ENCODE measurements at regions not wholly inside any gene's neighbourhood (a gene's known extent, or its start where the extent isn't known, plus 50 kb on each side); places are given as distances from the start of the nearest gene placed in this dataset.

DNA sequence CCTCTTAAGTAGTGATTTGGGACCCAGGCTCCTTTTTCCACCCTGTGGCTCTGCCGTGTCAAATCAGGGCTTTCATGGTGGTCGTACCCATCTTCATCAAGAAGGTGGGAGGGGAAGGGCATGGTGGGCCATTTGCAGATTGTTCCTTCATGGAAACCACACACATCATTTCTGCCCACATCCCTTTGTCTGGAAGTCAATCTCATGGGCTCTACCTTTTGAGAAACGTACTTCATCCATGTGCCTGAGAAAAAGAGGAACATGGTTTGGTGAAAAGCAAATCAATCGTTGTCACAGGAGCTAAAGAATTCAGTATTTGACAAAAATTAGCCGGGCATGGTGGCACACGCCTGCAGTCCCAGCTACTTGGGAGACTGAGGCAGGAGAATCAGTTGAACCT, 233.4 kb downstream of the FOXO1 start:
- TF ChIP-seq, protein P1, sequence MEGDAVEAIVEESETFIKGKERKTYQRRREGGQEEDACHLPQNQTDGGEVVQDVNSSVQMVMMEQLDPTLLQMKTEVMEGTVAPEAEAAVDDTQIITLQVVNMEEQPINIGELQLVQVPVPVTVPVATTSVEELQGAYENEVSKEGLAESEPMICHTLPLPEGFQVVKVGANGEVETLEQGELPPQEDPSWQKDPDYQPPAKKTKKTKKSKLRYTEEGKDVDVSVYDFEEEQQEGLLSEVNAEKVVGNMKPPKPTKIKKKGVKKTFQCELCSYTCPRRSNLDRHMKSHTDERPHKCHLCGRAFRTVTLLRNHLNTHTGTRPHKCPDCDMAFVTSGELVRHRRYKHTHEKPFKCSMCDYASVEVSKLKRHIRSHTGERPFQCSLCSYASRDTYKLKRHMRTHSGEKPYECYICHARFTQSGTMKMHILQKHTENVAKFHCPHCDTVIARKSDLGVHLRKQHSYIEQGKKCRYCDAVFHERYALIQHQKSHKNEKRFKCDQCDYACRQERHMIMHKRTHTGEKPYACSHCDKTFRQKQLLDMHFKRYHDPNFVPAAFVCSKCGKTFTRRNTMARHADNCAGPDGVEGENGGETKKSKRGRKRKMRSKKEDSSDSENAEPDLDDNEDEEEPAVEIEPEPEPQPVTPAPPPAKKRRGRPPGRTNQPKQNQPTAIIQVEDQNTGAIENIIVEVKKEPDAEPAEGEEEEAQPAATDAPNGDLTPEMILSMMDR (IDR thresholded peaks at IDR 0.05; ENCODE audit: extremely low read depth, missing control alignments): no peak
- DNase-seq (ENCODE audit: low spot score): no peak

DNA sequence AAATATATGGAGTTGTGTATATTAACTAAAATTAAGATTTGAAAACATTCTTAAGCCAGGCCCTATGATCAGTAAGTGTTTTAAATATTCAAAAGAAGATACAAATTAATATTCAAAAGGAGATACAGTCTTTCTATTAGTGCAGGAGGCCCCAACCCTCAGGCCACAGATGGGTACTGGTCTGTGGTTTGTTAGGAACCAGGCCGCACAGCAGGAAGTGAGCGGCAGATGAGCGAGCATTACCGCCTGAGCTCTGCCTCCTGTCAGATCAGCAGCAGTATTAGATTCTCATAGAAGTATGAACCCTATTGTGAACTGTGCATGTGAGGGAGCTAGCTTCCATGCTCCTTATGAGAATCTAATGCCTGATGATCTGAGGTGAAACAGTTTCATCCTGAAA, 232.9 kb downstream of the FOXO1 start:
- no peak for DNase-seq (ENCODE audit: low spot score)
- TF ChIP-seq, protein P1 (IDR thresholded peaks at IDR 0.05; ENCODE audit: extremely low read depth, missing control alignments): no peak

DNA sequence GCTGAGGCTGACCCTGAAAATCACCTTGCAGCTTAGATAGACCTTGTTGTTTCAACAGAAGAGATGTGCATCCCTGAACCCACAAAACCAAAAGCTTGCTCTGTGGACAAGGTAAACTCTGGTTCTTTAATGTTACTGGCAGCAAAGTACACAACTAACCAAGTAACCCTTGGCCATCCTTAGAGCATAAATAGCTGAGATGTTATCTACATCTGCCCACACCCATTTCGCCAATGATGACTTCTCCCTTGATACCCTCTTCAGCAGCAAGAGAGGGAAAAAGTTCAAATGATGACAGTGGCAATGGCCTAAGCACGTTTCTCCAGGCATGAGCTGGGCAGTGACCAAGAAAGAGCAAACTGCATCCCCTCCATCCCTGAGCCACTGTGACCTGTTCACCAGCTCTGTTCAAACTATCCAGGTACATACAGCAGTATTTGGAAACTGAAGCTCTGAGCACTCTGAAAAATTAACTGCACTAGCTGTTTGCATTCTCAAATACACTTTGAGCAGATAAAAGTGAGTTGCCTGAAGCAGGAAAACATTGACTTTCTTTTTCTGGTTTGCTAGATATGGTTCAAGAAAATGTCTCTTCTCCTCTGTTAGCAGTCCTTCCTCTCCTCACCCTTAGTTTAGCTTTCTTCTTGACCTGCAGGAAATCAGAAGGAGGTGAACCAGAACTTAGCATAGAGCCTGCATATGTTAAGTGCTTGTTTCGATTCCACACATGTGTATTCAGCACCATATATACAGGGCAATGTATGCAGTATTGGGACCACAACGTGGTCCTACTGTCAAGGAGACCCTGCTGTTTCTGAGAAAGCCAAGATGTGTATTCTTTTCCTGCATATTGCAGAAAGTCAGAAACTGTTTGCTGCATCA, 231.7 kb downstream of the FOXO1 start:
- TF ChIP-seq, protein P1 (IDR thresholded peaks at IDR 0.05; ENCODE audit: extremely low read depth, missing control alignments): no peak
- DNase-seq (ENCODE audit: low spot score): no peak

DNA sequence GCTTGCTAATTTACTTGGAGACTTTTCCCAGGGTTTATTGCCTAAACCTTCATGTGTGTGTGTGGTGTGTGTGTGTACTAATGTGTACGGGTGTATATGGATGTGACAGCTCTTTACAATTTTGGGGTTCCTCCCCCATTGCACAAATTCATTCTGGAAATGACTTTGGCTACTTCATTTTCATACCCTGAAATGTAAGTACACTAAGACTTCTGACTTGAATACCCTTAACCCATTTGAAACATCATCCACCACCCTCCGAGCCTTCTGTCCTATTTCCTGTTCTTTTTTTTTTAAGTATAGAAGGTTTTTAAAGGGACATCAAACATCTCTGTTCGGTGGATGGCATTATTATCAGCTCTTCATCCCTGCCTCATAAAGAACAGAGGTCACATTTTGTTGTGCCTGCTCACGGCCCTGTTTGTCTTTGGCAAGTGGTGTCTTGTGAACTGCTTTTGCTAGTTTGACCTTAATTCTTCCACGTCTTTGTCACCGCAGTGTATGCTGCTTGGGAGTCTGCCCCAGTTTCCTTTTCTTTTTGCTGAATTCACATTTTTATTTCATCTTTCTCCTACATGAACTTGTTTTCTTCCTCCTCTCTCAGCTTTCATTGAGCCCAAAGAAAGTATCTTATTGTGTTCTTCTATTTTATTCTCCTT, 228.3 kb downstream of the FOXO1 start:
- TF ChIP-seq, protein P1 (IDR thresholded peaks at IDR 0.05; ENCODE audit: extremely low read depth, missing control alignments): no peak

DNA sequence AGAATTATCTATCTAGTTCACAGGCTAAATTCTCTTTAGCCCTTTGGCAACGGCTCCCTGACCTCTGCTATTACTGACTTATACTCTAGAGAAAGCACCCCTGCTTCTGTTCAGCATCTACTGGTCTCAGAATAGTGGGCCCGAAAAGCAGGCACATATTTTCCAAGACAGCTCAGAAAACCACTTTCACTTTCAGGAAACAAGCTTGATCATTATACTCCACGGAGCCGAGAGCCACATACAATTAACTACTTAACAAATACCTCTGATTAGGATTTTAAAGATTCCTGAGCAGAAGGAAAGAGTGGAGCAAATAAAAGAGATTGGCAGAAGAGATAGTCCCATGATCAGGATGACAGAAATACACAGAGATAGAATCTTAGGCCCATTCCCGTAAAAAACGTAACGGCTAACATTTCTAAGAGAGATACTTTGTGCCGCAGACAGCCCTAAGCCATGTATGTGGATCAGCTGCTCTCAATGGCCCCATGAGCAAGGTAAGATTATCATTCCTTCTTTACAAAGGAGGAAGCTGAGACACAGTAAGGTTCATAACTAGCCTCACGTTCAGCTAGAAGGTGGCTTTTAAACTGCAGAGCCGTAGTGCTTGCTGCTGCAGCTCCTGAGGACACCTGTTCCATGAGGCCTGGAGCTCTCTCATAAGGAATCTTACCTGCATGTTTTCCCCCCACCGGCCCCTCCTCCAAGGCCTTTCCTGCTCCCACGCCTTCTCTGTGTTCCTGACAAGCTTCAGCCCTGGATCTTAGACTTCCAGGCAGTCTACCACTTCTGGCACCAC, 227.2 kb downstream of the FOXO1 start:
- DNase-seq (ENCODE audit: low spot score): no peak
- TF ChIP-seq, protein P1 (IDR thresholded peaks at IDR 0.05; ENCODE audit: extremely low read depth, missing control alignments): no peak

More for the DNA sequence above, 228.3 kb downstream of the FOXO1 start:
- DNase-seq (ENCODE audit: low spot score): no peak

DNA sequence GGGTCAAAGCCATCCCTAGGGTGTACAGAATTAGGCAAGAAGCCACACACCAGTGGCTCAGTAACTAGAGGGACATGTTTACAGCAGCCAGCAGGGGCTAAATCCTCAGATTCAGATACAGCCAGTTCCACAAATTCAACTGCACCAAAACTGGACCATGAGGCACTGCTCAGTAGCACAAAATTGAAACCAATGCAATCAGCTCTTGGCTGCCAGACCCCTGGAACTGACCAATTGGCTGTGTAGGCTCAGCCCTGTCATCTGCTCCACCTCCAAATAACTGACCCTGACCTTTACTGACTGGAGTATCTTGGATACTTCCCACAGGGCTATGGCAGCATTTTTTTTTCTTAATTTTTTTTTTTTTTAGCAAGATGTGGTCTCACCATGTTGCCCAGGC, 226.5 kb downstream of the FOXO1 start:
- TF ChIP-seq, protein P1 (IDR thresholded peaks at IDR 0.05; ENCODE audit: extremely low read depth, missing control alignments): no peak
- DNase-seq (ENCODE audit: low spot score): no peak

Data from GM20000 (cell line).